ENCODE measurements at regions not wholly inside any gene's neighbourhood (a gene's known extent, or its start where the extent isn't known, plus 50 kb on each side); places are given as distances from the start of the nearest gene placed in this dataset.

GRCh38 chr5:86748538-86749105 lies 130.9 kb downstream of the COX7C start:
- DNase-seq (ENCODE audit: low read depth in 1 of 2, low spot score in 2 of 2): no peak
- H3K4me3 ChIP-seq: no peak overlapping the region
- H3K4me1 ChIP-seq (replicated peaks): no peaks in the 10 kb centered on the region
- H3K36me3 ChIP-seq: no peaks in the 10 kb centered on the region
- peaks cover 3% of the 10 kb centered on the region; the same call in 1 of the 2 replicates for H3K27me3 ChIP-seq (replicated peaks)
- no peaks in the 10 kb centered on the region for H3K9me3 ChIP-seq (replicated peaks)
- H3K27ac ChIP-seq: no peak overlapping the region

- Histone ChIP-seq H3K27ac (no peak overlapping the region), H3K4me1 (replicated peaks) (no peaks in the 10 kb centered on the region), H3K36me3 (no peaks in the 10 kb centered on the region), H3K9me3 (replicated peaks) (no peaks in the 10 kb centered on the region), H3K4me3 (no peak overlapping the region), H3K27me3 (replicated peaks) (peaks cover 3% of the 10 kb centered on the region; the same call in 1 of the 2 replicates)
- DNase-seq (ENCODE audit: low read depth in 1 of 2, low spot score in 2 of 2): no peak
Observed at GRCh38 chr5:86749841-86750240, 132.1 kb downstream of the COX7C start.

- DNase-seq (ENCODE audit: low read depth in 1 of 2, low spot score in 2 of 2): no peak
- Histone ChIP-seq H3K4me1 (replicated peaks) (no peaks in the 10 kb centered on the region), H3K36me3 (no peaks in the 10 kb centered on the region), H3K9me3 (replicated peaks) (no peaks in the 10 kb centered on the region), H3K4me3 (no peak overlapping the region), H3K27me3 (replicated peaks) (no peaks in the 10 kb centered on the region), H3K27ac (no peak overlapping the region)
Observed at GRCh38 chr5:86756839-86757238, 139.1 kb downstream of the COX7C start.

- no peaks in the 10 kb centered on the region for H3K9me3 ChIP-seq (replicated peaks)
- H3K27me3 ChIP-seq (replicated peaks): no peaks in the 10 kb centered on the region
- H3K4me1 ChIP-seq (replicated peaks): no peaks in the 10 kb centered on the region
- no peaks in the 10 kb centered on the region for H3K36me3 ChIP-seq
- no peak overlapping the region for H3K4me3 ChIP-seq
- DNase-seq (ENCODE audit: low read depth in 1 of 2, low spot score in 2 of 2): no peak
- H3K27ac ChIP-seq: no peak overlapping the region
Observed at GRCh38 chr5:86757824-86758223, 140.1 kb downstream of the COX7C start.

- H3K4me1 ChIP-seq (replicated peaks): no peaks in the 10 kb centered on the region
- no peak overlapping the region for H3K27ac ChIP-seq
- no peaks in the 10 kb centered on the region for H3K36me3 ChIP-seq
- H3K4me3 ChIP-seq: no peak overlapping the region
- no peak for DNase-seq (ENCODE audit: low read depth in 1 of 2, low spot score in 2 of 2)
- H3K27me3 ChIP-seq (replicated peaks): no peaks in the 10 kb centered on the region
- H3K9me3 ChIP-seq (replicated peaks): no peaks in the 10 kb centered on the region
Observed at GRCh38 chr5:86760661-86761060, 142.9 kb downstream of the COX7C start.

- Histone ChIP-seq H3K27ac (no peak overlapping the region), H3K36me3 (no peaks in the 10 kb centered on the region), H3K4me1 (replicated peaks) (no peaks in the 10 kb centered on the region), H3K4me3 (no peak overlapping the region), H3K9me3 (replicated peaks) (no peaks in the 10 kb centered on the region; the same call in 1 of the 2 replicates), H3K27me3 (replicated peaks) (no peaks in the 10 kb centered on the region)
- DNase-seq (ENCODE audit: low read depth in 1 of 2, low spot score in 2 of 2): no peak
Observed at GRCh38 chr5:86763929-86764328, 146.2 kb downstream of the COX7C start.

GRCh38 chr5:86765778-86766502 lies 148.2 kb downstream of the COX7C start:
- no peaks in the 10 kb centered on the region; the same call in 1 of the 2 replicates for H3K9me3 ChIP-seq (replicated peaks)
- H3K27ac ChIP-seq: no peak overlapping the region
- no peak overlapping the region for H3K4me3 ChIP-seq
- H3K4me1 ChIP-seq (replicated peaks): no peaks in the 10 kb centered on the region
- H3K27me3 ChIP-seq (replicated peaks): no peaks in the 10 kb centered on the region
- H3K36me3 ChIP-seq: no peaks in the 10 kb centered on the region
- DNase-seq (ENCODE audit: low read depth in 1 of 2, low spot score in 2 of 2): no peak

- H3K4me1 ChIP-seq (replicated peaks): no peaks in the 10 kb centered on the region
- no peaks in the 10 kb centered on the region for H3K36me3 ChIP-seq
- no peak for DNase-seq (ENCODE audit: low read depth in 1 of 2, low spot score in 2 of 2)
- no peak overlapping the region for H3K27ac ChIP-seq
- no peak overlapping the region for H3K4me3 ChIP-seq
- no peaks in the 10 kb centered on the region; the same call in 1 of the 2 replicates for H3K9me3 ChIP-seq (replicated peaks)
- H3K27me3 ChIP-seq (replicated peaks): no peaks in the 10 kb centered on the region
Observed at GRCh38 chr5:86768699-86769202, 151.0 kb downstream of the COX7C start.

GRCh38 chr5:86780018-86780417 lies 162.3 kb downstream of the COX7C start:
- DNase-seq (ENCODE audit: low read depth in 1 of 2, low spot score in 2 of 2): no peak
- Histone ChIP-seq H3K4me1 (replicated peaks) (no peaks in the 10 kb centered on the region), H3K27ac (no peak overlapping the region), H3K9me3 (replicated peaks) (no peaks in the 10 kb centered on the region), H3K4me3 (no peak overlapping the region), H3K27me3 (replicated peaks) (0 out of 2 replicates have a peak, but pooled peaks cover 5% of the 10 kb centered on the region), H3K36me3 (no peaks in the 10 kb centered on the region)

GRCh38 chr5:86786955-86787354 lies 169.2 kb downstream of the COX7C start:
- Histone ChIP-seq H3K4me3 (no peak overlapping the region), H3K36me3 (no peaks in the 10 kb centered on the region), H3K9me3 (replicated peaks) (no peaks in the 10 kb centered on the region), H3K27ac (no peak overlapping the region), H3K4me1 (replicated peaks) (no peaks in the 10 kb centered on the region), H3K27me3 (replicated peaks) (peaks cover 2% of the 10 kb centered on the region; the same call in 1 of the 2 replicates)
- DNase-seq (ENCODE audit: low read depth in 1 of 2, low spot score in 2 of 2): no peak

- no peak for DNase-seq (ENCODE audit: low read depth in 1 of 2, low spot score in 2 of 2)
- H3K4me1 ChIP-seq (replicated peaks): no peaks in the 10 kb centered on the region
- no peaks in the 10 kb centered on the region for H3K9me3 ChIP-seq (replicated peaks)
Observed at GRCh38 chr5:86795659-86796058, 177.9 kb downstream of the COX7C start.

GRCh38 chr5:86797677-86798076 lies 179.9 kb downstream of the COX7C start:
- Histone ChIP-seq H3K27ac (no peak overlapping the region), H3K4me1 (replicated peaks) (no peaks in the 10 kb centered on the region), H3K9me3 (replicated peaks) (no peaks in the 10 kb centered on the region), H3K4me3 (no peak overlapping the region), H3K36me3 (no peaks in the 10 kb centered on the region), H3K27me3 (replicated peaks) (no peaks in the 10 kb centered on the region; the same call in none of the 2 replicates)
- no peak for DNase-seq (ENCODE audit: low read depth in 1 of 2, low spot score in 2 of 2)

More at GRCh38 chr5:86795659-86796058, 177.9 kb downstream of the COX7C start:
- Histone ChIP-seq H3K4me3 (no peak overlapping the region), H3K27ac (no peak overlapping the region), H3K27me3 (replicated peaks) (no peaks in the 10 kb centered on the region; the same call in 1 of the 2 replicates), H3K36me3 (no peaks in the 10 kb centered on the region)

GRCh38 chr5:86806206-86806605 lies 188.5 kb downstream of the COX7C start:
- H3K27me3 ChIP-seq (replicated peaks): no peaks in the 10 kb centered on the region; the same call in 1 of the 2 replicates
- H3K4me1 ChIP-seq (replicated peaks): no peaks in the 10 kb centered on the region
- no peak overlapping the region for H3K4me3 ChIP-seq
- H3K9me3 ChIP-seq (replicated peaks): no peaks in the 10 kb centered on the region
- no peak for DNase-seq (ENCODE audit: low read depth in 1 of 2, low spot score in 2 of 2)
- no peaks in the 10 kb centered on the region for H3K36me3 ChIP-seq
- H3K27ac ChIP-seq: no peak overlapping the region

Measured in SJSA1 (cell line).